NAMALWA (cell line): ENCODE measurements at regions not wholly inside any gene's neighbourhood (a gene's known extent, or its start where the extent isn't known, plus 50 kb on each side); places are given as distances from the start of the nearest gene placed in this dataset.
A peak's percentile ranks its signal among the peaks of the same experiment; 100 is the strongest.

Experiments used
- DNase-seq: peaks from one replicate; pipeline ENCODE4 v3.0.0-alpha.2; 2015; ENCODE audit warnings: low spot score

- no peak for DNase-seq
These were observed 366.2 kb upstream of the PDE4D start for GRCh38 chr5:60259730-60260129.

DNA sequence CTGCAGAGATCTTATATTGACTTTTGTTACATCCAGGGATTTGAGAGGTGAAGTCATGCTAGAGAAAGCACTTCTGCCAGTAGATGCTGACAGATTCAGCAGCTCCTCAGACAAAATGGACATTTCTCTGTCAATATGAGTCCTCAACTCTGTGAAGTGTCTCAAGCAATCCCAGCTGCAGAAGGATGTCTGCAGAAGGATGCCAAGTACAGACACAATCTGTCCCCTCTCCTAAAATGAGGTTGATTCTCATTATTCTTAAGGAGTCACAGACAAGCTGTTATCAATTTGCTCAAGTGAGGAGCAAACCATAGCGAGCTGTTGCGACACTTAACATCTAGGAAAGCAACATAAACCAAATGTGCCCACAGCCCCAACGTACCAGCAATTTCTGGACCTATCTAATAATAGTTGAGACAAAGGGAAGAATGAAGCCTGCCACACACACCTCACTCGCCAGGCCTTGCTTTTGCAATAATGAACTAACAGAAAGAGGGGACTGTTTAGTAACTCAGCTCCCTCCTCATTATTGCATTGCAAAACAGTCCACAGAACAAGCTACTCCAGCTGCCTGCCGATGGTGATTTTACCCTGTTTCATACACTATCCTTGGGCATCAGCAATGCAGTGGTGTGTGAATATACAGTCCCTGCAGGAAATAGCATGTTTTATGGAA, 364.2 kb upstream of the PDE4D start:
- no peak for DNase-seq

DNA sequence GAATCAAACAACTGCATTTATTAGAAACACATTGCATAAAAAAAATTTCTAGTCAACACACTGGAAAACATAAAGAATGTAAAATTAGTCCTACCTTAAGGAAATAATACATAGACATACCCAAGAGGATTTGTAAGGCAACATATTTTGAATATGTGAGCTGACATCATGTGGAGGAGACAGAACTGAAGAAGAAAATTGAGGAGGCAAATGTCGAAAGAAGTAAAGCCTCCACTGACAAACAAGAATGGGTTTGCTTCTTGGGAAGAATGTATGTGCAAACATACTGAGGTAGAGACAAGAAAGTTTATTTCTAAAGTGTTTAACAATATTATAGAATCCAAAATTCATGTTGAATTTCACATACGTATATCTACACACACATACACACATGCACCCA, 363.0 kb upstream of the PDE4D start:
- DNase-seq, result no peak

DNA sequence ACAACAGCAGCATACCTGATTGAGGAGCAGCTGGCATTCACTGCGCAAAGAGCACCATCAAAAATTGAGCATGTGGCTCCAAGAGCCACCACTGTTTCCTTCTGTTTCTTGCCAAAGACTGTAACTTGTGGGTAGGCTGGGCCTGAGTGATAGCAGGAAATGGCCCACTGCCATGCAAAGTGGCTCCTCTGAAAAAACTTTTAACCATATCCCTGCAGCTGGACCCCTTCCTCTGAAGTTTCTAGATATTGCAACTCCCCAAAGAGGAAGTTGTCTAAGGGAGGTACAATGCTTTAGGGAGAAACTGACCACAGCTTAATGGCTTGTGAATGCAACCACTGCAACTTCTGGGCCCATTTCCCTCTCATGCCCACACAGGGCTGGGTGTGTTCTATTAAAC, 355.4 kb upstream of the PDE4D start:
- peak; percentile 60 for DNase-seq

DNA sequence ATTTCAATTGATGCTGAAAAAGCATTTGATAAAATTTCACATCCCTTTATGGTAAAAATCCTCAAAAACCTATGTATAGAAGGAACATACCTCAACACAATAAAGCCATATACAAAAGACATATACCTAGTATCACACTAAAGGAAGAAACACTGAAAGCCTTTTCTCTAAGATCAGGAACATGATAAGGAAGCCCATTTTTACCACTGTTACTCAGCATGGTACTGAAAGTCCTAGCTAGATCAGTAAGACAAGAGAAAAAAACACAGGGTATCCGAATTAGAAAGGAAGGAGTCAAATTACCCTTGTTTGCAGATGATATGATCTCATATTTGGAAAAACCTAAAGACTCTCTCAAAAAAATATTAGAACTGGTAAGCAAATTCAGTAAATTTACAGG, 350.2 kb upstream of the PDE4D start:
- no peak for DNase-seq

DNA sequence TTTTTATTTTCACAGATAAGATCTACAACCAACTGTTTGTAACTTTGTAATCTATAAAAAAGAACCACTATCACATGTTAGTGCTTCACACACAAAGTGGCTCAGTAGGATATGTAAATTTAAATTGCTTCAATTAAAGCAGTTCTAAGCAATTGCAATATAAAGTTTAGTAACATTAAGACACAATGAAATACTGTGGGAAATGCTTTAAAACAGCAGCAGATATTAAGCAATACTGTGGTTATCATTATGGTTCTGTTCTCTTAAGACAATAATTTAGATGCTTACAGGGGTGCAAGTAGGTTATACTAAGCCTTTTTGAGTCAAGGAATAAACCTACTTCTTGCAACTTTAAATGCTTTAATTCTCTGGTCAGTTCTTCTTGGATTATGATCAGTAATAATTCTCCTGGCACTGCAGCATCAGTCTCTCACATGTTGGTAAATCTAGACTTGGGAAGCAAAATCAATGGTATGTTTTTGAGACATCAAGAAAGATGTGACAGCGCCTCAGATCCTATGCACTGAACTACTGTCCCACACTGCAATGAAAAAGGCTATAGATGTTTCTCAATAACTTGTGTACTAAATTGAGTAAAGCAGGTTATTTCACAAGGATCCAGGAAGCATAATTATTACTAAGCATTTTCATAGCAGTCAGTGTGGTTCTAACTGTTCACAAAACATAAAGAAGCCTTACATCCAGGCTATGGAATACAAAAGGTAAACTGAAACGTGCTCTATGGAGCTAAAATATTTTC, 338.7 kb upstream of the PDE4D start:
- no peak for DNase-seq

GRCh38 chr5:60230456-60230855, 336.9 kb upstream of the PDE4D start:
- DNase-seq, result no peak

DNA sequence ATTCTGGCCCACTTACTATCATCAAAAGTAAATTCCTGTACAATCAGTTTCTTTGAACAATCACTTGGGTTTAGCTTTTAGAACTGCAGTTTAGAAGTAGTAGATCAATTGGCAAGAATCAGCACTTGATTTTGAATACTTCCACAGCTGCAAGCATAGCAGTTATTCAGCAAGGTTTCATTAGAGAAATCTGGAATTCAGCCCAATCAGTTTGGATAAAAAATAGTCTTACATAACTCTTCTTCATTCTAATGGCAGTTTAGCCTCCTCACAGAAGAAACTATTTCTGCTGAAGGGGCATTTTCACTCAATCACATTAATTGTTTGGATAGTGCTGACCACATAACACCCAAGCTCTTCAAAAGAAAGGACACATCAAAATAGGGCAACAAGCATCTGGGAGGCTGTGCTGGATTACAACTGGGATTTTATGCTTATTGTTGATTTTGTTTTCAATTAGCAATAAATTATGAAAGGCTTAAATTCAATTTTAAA, 336.2 kb upstream of the PDE4D start:
- DNase-seq, result no peak

- no peak for DNase-seq
These were observed 335.1 kb upstream of the PDE4D start for GRCh38 chr5:60228676-60229075.

DNA sequence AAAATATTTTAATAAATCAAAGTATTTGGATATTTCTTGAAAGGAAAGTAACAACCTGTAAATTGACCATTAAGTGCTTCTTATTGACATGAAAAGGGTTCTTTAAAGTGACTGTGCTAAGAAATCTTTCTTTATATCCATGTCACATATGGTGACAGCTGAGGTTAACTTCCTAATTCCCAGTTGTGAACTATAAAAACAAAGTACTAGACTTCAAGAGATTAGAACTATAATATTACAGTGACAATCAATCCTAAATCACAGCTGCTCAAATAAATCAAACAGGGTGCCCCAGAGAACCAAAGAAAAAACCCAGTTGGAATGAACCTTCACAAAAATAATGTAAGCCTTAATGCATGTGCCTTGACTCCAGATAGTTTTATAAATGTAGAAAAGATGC, 332.6 kb upstream of the PDE4D start:
- no peak for DNase-seq

DNA sequence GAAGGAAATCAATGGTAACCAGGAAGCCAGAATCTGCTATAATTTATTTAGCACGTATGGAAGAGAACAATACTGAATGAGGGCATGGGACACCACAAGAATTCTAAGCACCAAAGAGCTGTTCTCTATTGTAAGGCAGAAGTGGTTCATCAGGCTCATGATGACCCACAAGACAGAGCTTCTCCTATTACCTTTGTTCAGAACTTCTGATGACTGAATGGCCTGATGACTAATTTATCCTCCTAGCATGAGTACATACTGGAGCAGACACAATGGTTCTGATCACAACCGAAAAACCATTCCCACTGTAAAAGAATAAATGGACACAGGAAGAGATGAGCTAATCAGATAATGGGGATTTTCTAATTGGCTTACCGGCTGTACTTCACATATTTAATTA, 329.8 kb upstream of the PDE4D start:
- DNase-seq, result no peak

DNA sequence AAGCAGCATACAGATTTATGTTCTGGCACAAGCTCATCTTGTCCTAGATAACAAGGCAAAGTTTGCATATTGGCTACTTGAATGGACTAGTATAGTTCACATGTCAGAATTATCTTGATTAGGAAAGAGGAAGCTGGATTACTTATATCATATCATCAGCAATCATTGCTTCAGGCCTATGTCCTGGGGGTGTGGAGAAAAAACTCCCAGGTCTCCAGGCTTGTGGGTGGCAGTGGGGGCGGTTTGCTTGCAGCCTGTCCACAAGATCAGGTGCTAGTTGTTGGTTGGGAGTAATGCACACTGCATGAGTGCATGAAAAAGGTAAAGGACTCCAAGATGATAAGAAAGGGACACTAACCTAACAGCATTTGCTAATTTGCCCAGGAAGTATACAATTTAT, 326.4 kb upstream of the PDE4D start:
- no peak for DNase-seq

GRCh38 chr5:60210810-60211209, 317.3 kb upstream of the PDE4D start:
- no peak for DNase-seq

- no peak for DNase-seq
These were observed 315.8 kb upstream of the PDE4D start for GRCh38 chr5:60209146-60209840.

DNA sequence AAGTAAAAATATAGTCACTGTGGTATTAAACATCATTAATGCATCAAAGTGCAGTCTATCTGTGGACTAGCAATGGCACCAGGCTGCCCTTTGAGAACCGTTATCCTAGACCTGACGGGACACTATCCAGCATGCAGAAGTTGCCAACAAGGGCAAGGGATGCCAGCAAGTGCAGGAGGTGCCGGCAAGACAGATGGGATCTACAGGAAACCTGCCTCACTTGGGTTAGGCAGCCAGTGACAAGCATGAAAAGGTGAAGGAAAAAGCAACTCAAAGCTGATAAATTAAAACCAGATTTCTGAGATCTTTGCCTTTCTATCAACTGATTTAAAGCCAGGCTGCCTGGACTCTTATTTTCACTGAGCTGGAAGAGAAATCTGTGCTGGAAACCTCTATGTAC, 315.2 kb upstream of the PDE4D start:
- DNase-seq, result no peak

GRCh38 chr5:60207040-60207439, 313.5 kb upstream of the PDE4D start:
- peak; percentile 37 for DNase-seq

GRCh38 chr5:60206234-60206633, 312.7 kb upstream of the PDE4D start:
- no peak for DNase-seq

GRCh38 chr5:60205071-60205470, 311.5 kb upstream of the PDE4D start:
- DNase-seq, result no peak

GRCh38 chr5:60196385-60197113, 303.0 kb upstream of the PDE4D start:
- no peak for DNase-seq

- DNase-seq, result no peak
These were observed 302.0 kb upstream of the PDE4D start for GRCh38 chr5:60195551-60195950.

GRCh38 chr5:60195083-60195482, 301.6 kb upstream of the PDE4D start:
- no peak for DNase-seq
